Gastroesophageal sphincter (tissue), 3 donors: ENCODE measurements at regions not wholly inside any gene's neighbourhood (a gene's known extent, or its start where the extent isn't known, plus 50 kb on each side); places are given as distances from the start of the nearest gene placed in this dataset.

Experiments
- POLR2A ChIP-seq, 2 donors: fragments of 450-650 bp; IDR thresholded peaks; one replicate each; pipeline ENCODE4 v1.6.1; 2017; ENCODE audit warnings: antibody characterized with exemption in 2 of 2, mild to moderate bottlenecking in 2 of 2, moderate library complexity in 1 of 2
- POLR2AphosphoS5 ChIP-seq: sonication (generic); formaldehyde crosslinking; IDR thresholded peaks from one replicate; pipeline ENCODE4 v1.6.1; 2017; ENCODE audit warnings: antibody characterized with exemption
- TF ChIP-seq, protein P1 (sequence below), 4 experiments: fragments of 200-600 bp in 2 of 4; fragments of 450-650 bp in 2 of 4; sonication (generic) in 1 of 4; IDR thresholded peaks; one replicate each; pipeline ENCODE4 v1.5.1; 2017 to 2019; ENCODE audit warnings: antibody characterized with exemption in 4 of 4, mild to moderate bottlenecking in 2 of 4, moderate library complexity in 2 of 4

DNA sequence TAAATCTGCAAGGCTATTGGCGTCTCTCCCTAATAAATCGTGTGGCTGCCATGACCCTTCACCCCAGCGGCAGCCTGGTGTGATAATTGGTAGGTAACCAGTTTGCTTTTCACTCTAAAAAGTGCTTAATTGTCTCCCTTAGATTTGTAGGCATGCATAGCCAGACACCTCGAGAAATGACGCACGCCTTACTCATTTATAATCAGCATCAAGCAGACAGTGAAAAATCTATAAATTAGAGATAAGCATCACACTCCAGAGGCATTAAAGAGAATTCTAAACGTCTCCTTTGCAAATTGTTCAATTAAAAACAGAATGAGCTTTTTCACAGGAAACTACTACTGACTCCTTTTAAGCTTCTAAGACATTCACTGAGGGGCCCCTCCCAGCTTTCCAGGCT, 110.2 kb upstream of the RPS6KA2 start:
- TF ChIP-seq POLR2A (IDR thresholded peaks at IDR 0.05) (no peak), POLR2AphosphoS5 (no peak)
- TF ChIP-seq, protein P1, sequence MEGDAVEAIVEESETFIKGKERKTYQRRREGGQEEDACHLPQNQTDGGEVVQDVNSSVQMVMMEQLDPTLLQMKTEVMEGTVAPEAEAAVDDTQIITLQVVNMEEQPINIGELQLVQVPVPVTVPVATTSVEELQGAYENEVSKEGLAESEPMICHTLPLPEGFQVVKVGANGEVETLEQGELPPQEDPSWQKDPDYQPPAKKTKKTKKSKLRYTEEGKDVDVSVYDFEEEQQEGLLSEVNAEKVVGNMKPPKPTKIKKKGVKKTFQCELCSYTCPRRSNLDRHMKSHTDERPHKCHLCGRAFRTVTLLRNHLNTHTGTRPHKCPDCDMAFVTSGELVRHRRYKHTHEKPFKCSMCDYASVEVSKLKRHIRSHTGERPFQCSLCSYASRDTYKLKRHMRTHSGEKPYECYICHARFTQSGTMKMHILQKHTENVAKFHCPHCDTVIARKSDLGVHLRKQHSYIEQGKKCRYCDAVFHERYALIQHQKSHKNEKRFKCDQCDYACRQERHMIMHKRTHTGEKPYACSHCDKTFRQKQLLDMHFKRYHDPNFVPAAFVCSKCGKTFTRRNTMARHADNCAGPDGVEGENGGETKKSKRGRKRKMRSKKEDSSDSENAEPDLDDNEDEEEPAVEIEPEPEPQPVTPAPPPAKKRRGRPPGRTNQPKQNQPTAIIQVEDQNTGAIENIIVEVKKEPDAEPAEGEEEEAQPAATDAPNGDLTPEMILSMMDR (IDR thresholded peaks at IDR 0.05): no peak
